CD4-positive, alpha-beta T cell treated with Interleukin-17A for 1 hour (primary cell): ENCODE measurements at regions not wholly inside any gene's neighbourhood (a gene's known extent, or its start where the extent isn't known, plus 50 kb on each side); places are given as distances from the start of the nearest gene placed in this dataset.

ENCODE experiments used
- DNase-seq: peaks from one replicate; pipeline ENCODE4 v3.0.0-alpha.2; 2020

GRCh38 chr4:19698961-19699360, 552.7 kb upstream of the SLIT2 start:
- no peak for DNase-seq

- DNase-seq = no peak
Observed at GRCh38 chr4:19694812-19695211, 556.9 kb upstream of the SLIT2 start.

DNA sequence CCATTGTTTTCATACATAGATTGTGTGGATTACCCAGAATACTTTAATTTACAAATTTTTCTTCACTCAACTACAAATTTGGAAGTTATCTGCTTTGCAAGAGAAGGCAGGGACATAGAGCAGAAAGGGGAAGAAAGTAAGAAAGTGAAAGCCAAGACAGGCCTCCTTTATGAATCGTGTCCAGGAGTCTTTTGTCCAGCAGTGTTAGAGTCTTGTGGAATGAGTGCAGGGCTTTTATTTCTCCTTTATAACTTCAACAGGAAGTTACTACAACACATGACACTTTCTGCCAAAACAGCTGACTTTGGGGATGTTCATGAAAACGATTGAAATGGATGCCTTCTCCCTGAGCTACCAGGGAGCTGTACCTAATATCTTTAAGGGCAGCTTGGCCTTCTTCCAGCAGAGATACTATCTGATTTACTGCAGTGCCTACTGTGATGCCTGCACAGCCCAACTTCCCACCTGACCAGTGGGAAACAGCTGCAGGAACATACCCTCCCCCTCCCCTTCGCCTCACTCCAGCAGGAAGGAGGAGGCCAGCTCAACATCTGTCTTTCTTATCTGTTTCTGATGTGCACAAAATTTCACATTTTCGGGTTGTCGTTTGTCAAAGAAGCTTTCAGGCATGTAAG, 557.7 kb upstream of the SLIT2 start:
- no peak for DNase-seq

GRCh38 chr4:19689511-19689910, 562.2 kb upstream of the SLIT2 start:
- no peak for DNase-seq

DNA sequence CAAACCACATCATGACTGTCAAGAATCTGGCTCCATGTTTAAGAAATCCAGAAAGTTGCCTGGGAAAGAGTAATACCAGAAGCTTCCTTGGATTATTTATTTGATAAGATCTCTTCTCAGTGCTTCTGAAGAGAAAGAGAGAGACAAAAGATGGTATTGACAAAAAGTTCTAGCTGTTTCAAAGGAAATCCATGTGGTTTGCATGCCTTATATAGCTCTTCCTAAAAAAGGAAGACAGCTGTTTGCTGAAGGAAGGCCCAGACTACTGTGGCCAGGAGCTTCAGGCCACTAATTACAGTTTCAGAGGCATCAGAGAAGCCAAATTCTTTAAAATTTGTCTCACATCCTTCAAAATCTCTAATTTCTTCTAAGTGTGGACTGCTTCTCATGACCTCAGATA, 565.2 kb upstream of the SLIT2 start:
- DNase-seq = no peak

DNA sequence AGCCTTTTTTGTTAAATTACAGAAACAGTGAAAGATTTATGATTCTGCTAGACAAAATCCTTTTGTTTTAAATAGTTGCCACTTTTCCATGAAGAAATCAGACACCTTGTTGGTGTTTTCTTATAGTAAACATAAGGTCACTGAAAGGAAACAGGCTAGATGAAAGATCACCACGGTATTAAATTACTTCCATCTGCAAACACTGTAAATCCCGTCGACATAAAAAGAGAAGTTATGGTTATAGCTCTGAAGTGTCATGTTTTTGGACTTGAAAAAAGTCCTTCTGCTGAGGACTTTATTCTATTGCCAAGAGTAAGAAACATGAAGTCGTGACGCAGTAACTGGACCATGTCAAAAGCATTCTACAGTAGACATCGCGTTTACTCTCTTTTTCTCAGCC, 567.6 kb upstream of the SLIT2 start:
- no peak for DNase-seq

- no peak for DNase-seq
Observed at GRCh38 chr4:19683426-19683825, 568.3 kb upstream of the SLIT2 start.

DNA sequence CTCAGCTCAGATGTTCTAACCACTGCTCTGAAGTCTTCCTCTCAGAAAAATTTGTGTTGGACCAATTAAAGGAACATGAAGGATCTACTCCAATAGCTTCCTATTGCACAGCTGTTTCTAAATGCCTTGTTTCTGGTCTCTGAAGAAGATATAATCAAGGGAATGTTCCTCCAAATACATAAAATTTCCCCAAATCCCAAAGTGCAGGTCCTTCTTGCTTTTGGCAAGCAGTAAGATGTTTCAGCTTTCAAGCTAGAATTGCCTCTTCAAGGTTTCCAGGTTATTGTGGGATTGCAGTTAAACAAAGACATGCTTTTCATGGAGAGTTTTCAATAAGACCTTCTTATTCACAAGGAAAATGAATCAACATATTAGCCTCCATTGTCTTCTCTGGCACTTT, 574.5 kb upstream of the SLIT2 start:
- DNase-seq = no peak

DNA sequence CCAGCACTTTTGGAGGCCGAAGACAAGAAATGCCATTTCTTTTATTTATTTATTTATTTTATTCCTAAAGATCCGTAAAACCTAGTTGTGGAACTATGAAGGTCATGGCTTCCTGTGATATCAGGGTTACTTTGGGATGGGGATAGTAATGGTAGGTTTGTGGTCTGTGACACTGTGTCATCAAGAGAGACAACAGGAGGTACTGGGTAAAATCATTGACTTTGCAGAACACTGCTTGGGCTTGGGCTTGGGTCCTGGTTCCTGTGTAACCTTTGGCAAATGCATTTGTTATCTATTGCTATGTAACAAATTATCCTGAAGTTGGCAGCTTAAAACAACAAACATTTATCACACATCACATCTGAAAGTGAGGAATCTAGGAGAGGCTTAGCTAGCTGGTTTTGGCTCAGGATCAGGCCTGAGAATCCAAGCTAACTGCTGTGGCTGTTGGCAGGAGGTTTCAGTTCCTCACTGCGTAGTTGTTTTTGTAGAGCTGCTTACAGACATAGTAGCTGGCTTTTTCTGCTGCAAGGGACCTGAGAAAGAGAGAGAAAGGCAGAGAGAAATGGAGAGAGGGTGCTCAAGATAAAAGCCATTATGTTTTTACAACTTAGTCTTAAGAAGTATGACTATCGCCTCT, 576.4 kb upstream of the SLIT2 start:
- DNase-seq = no peak

DNA sequence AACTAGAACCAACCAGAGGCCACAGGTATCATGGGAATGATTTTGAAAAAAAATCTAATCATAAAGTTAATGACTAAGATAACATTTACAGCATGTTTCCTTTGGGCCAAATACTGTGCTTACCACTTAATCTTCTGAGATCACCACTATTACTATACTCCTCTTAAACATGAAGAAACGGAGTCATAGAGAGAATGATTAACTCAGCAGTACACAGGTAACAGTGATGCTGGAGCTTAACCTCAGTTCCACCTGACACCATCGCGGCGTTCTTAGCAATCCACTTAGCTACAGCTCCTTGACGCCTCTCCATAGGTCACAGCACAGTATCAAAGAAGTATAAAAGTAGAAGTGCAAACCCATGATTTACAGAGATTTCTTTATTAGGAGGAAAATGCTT, 592.6 kb upstream of the SLIT2 start:
- no peak for DNase-seq

GRCh38 chr4:19657856-19658255, 593.8 kb upstream of the SLIT2 start:
- DNase-seq = no peak

DNA sequence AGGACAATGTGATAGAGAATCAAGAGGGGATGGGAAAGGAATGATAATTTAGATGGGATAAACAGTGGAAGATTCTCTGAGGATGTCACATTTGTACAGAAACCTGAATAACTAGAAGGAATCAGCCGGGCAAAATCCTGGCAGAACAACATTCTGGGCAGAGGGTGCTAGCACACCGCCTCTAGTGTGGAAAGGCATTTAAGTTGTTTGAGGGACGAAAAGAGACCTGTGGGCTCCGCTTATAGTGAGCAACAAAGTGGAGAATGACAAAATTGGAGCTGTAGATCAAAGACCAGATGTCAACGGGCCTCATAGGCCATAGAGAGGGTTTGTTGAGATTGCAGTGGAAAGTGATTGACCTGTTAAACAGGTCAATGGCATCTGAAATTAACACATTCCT, 596.0 kb upstream of the SLIT2 start:
- DNase-seq = no peak

DNA sequence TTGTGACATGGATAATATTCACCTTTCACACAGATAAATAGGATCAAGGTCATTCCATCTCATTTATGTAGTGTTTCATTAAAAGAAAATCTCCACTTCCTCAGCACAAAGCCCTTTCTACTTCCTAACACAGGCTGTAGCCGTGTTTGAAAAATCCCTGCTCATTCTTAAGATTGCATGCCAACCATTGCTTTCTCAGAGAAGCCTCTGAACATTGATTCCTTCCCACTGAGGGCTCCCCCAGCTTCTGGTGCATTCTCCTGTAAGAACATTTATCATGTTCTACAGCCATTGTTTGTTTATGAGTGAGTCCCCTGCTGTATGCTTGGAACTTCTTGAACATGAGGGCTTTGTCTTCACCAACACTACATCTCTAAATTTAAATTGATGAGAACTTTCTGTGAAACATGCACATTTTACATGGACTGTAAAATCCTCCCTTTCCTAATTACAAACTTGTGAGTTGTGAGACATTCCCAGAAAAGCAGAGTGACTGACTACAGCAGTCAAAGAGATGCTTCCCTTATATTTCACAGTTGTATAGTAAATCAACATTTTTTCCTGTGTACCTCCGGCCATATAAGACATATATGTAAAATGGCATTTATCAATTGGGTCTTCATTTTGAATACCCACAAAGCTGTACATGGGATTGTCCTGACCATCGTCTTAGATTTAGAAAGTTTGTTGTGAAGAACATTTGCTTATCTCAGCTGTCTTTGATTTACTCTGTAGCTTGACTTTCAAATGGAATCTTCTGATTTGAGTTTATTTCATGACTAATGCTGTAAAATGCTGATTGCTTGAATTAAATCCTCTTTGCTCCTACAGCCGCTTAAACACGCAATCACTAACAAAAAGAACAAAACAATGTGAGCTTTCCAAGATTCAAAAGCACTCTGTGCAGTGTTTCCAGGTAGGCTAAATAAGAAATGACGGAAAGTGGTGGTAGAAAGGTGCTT, 600.5 kb upstream of the SLIT2 start:
- no peak for DNase-seq

- DNase-seq = no peak
Observed at GRCh38 chr4:19645589-19645988, 606.1 kb upstream of the SLIT2 start.

- DNase-seq = no peak
Observed at GRCh38 chr4:19636451-19636850, 615.3 kb upstream of the SLIT2 start.

DNA sequence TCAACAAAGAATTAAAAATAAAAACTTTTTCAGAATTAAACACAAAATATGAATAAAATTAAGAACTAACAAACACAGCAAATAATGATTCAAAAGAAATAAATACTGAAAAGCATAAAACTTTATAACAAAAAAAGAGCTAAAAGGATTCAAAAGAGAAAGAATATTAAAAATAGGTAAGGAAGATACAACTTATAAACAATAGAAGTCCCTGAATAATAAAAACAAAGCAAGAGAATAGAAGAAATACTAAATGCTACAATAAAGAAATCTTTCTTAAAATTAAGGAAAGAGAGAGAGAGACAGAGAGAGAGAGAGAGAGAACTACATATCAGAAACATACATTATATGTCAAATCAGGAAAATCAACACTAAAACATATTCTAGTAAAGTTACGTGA, 619.9 kb upstream of the SLIT2 start:
- DNase-seq = no peak

GRCh38 chr4:19623866-19624265, 627.8 kb upstream of the SLIT2 start:
- no peak for DNase-seq

GRCh38 chr4:19615086-19615689, 636.5 kb upstream of the SLIT2 start:
- no peak for DNase-seq

GRCh38 chr4:19614171-19614570, 637.5 kb upstream of the SLIT2 start:
- DNase-seq = no peak

GRCh38 chr4:19596342-19596741, 655.4 kb upstream of the SLIT2 start:
- DNase-seq = no peak

- DNase-seq = no peak
Observed at GRCh38 chr4:19592391-19592790, 659.3 kb upstream of the SLIT2 start.

DNA sequence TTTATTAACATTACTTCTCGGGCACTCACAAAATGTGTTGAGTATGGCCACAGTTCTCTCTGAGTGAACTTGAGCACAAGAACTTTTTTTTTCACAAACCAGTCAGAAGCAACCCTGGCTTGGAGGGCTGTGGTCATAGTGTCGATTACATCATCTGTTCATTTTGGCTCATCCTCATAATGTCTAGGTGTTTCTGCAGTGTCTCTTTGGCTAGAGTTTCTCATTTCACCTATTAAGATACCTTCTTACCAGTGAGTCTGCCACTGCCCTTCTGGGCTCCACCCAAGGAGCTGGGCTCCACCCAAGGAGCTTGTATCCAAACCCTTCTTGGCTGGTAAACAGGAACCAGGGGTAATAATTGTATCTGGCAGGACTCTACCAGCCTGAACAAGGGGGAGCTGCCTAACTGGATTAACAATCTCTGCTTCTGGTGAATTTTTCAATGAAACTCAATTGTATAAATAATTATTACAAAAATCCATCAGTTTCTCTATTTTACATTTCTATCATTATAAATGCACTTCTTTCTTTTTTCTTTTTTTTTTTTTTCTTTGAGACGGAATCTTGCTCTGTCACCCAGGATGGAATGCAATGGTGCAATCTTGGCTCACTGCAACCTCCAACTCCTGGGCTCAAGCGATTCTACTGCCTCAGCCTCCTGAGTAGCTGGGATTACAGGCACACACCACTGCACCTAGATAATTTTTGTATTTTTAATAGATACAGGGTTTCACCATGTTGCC, 667.7 kb upstream of the SLIT2 start:
- DNase-seq = no peak

DNA sequence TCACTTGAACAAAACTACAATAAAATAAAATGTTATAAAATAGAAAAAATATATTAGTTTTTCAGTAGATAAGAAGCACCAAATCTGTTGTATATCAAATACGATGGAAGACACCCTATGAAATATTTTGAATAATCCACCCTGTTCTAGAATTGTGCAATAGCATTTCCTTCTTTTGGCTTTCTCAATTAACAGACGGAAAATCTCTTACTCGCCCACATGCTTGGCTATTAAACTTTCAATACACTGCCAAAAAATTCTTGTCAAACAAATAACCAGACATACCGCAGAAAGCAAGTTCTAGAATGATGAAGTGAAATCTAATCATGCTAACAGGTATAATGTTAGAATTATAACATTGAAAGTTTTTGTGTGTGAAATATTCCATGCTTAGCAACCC, 671.6 kb upstream of the SLIT2 start:
- DNase-seq = no peak
